Stimulated activated memory B cell treated with anti-CD40 and anti-IgM and Interleukin-4, amounts not matched to agents 10 μg/mL and 1 μg/mL and 100 μg/mL, for 72 hours (primary cell): ENCODE measurements at regions not wholly inside any gene's neighbourhood (a gene's known extent, or its start where the extent isn't known, plus 50 kb on each side); places are given as distances from the start of the nearest gene placed in this dataset.

Source experiments
- ATAC-seq: fragments of 150-1000 bp; cut with Tn5 transposase; 2 replicates; pipeline ENCODE4 v1.10.0; 2021
- H3K27ac Mint-ChIP-seq: one replicate; pipeline ENCODE4 v1.8.0; 2022; ENCODE audit warnings: mild to moderate bottlenecking, mixed read lengths
- H3K27me3 Mint-ChIP-seq: one replicate; pipeline ENCODE4 v1.8.0; 2022; ENCODE audit warnings: mixed read lengths
- H3K36me3 Mint-ChIP-seq: one replicate; pipeline ENCODE4 v1.8.0; 2022; ENCODE audit warnings: mixed read lengths
- H3K4me1 Mint-ChIP-seq: one replicate; pipeline ENCODE4 v1.8.0; 2022; ENCODE audit warnings: mixed read lengths
- H3K4me3 Mint-ChIP-seq: one replicate; pipeline ENCODE4 v1.8.0; 2022; ENCODE audit warnings: mild to moderate bottlenecking, moderate library complexity, mixed read lengths
- H3K9me3 Mint-ChIP-seq: one replicate; pipeline ENCODE4 v1.8.0; 2022; ENCODE audit warnings: mixed read lengths

GRCh38 chr12:124629117-124629516 is 61.7 kb upstream of the NCOR2 start:
- no peak for ATAC-seq
- no peaks in the 10 kb centered on the region for H3K36me3 Mint-ChIP-seq
- H3K4me1 Mint-ChIP-seq: peaks cover 13% of the 10 kb centered on the region
- H3K4me3 Mint-ChIP-seq: no peak overlapping the region
- no peak overlapping the region for H3K27ac Mint-ChIP-seq
- no peaks in the 10 kb centered on the region for H3K9me3 Mint-ChIP-seq
- H3K27me3 Mint-ChIP-seq: peaks cover 18% of the 10 kb centered on the region

- no peak overlapping the region for H3K4me3 Mint-ChIP-seq
Observed at GRCh38 chr12:124627956-124628355, 60.5 kb upstream of the NCOR2 start.

GRCh38 chr12:124626971-124627411 is 59.6 kb upstream of the NCOR2 start:
- no peaks in the 10 kb centered on the region for H3K4me1 Mint-ChIP-seq
- no peak overlapping the region for H3K27ac Mint-ChIP-seq
- ATAC-seq: no peak
- H3K4me3 Mint-ChIP-seq: no peak overlapping the region
- H3K9me3 Mint-ChIP-seq: peaks cover 3% of the 10 kb centered on the region
- H3K27me3 Mint-ChIP-seq: peaks cover 10% of the 10 kb centered on the region
- H3K36me3 Mint-ChIP-seq: no peaks in the 10 kb centered on the region

More at GRCh38 chr12:124627956-124628355, 60.5 kb upstream of the NCOR2 start:
- H3K36me3 Mint-ChIP-seq: no peaks in the 10 kb centered on the region
- H3K27ac Mint-ChIP-seq: no peak overlapping the region
- peaks cover 1% of the 10 kb centered on the region for H3K4me1 Mint-ChIP-seq
- no peak for ATAC-seq
- no peaks in the 10 kb centered on the region for H3K9me3 Mint-ChIP-seq
- H3K27me3 Mint-ChIP-seq: peaks cover 7% of the 10 kb centered on the region

- Mint-ChIP-seq H3K4me3 (no peak overlapping the region), H3K4me1 (no peaks in the 10 kb centered on the region), H3K9me3 (peaks cover 3% of the 10 kb centered on the region), H3K27me3 (peaks cover 10% of the 10 kb centered on the region), H3K27ac (no peak overlapping the region), H3K36me3 (no peaks in the 10 kb centered on the region)
- ATAC-seq: peak; percentile 18
Observed at GRCh38 chr12:124625867-124626675, 58.7 kb upstream of the NCOR2 start.

- Mint-ChIP-seq H3K36me3 (no peaks in the 10 kb centered on the region), H3K9me3 (peaks cover 3% of the 10 kb centered on the region), H3K4me1 (no peaks in the 10 kb centered on the region), H3K27ac (no peak overlapping the region), H3K4me3 (no peak overlapping the region), H3K27me3 (peaks cover 10% of the 10 kb centered on the region)
- no peak for ATAC-seq
Observed at GRCh38 chr12:124624823-124625222, 57.4 kb upstream of the NCOR2 start.

- no peaks in the 10 kb centered on the region for H3K4me1 Mint-ChIP-seq
- peaks cover 7% of the 10 kb centered on the region for H3K9me3 Mint-ChIP-seq
- H3K27me3 Mint-ChIP-seq: peaks cover 16% of the 10 kb centered on the region
- ATAC-seq: no peak
- no peak overlapping the region for H3K27ac Mint-ChIP-seq
- no peaks in the 10 kb centered on the region for H3K36me3 Mint-ChIP-seq
- no peak overlapping the region for H3K4me3 Mint-ChIP-seq
Observed at GRCh38 chr12:124623344-124624035, 56.1 kb upstream of the NCOR2 start.

- H3K27me3 Mint-ChIP-seq: peaks cover 21% of the 10 kb centered on the region
- H3K4me3 Mint-ChIP-seq: no peak overlapping the region
- H3K27ac Mint-ChIP-seq: no peak overlapping the region
- peaks cover 7% of the 10 kb centered on the region for H3K9me3 Mint-ChIP-seq
- H3K4me1 Mint-ChIP-seq: no peaks in the 10 kb centered on the region
- ATAC-seq: no peak
- H3K36me3 Mint-ChIP-seq: no peaks in the 10 kb centered on the region
Observed at GRCh38 chr12:124622764-124623163, 55.4 kb upstream of the NCOR2 start.

GRCh38 chr12:124622331-124622730 is 54.9 kb upstream of the NCOR2 start:
- Mint-ChIP-seq H3K36me3 (no peaks in the 10 kb centered on the region), H3K4me3 (no peak overlapping the region), H3K9me3 (peaks cover 7% of the 10 kb centered on the region), H3K27ac (no peak overlapping the region), H3K4me1 (peaks cover under 1% of the 10 kb centered on the region), H3K27me3 (peaks cover 21% of the 10 kb centered on the region)
- no peak for ATAC-seq

- peaks cover 21% of the 10 kb centered on the region for H3K27me3 Mint-ChIP-seq
- no peak for ATAC-seq
- H3K27ac Mint-ChIP-seq: no peak overlapping the region
- peaks cover 7% of the 10 kb centered on the region for H3K9me3 Mint-ChIP-seq
- no peaks in the 10 kb centered on the region for H3K36me3 Mint-ChIP-seq
- H3K4me1 Mint-ChIP-seq: peaks cover 9% of the 10 kb centered on the region
- H3K4me3 Mint-ChIP-seq: no peak overlapping the region
Observed at GRCh38 chr12:124621296-124621660, 53.9 kb upstream of the NCOR2 start.

GRCh38 chr12:124620606-124621295 is 53.3 kb upstream of the NCOR2 start:
- ATAC-seq: no peak
- no peaks in the 10 kb centered on the region for H3K36me3 Mint-ChIP-seq
- H3K4me1 Mint-ChIP-seq: peaks cover 9% of the 10 kb centered on the region
- H3K4me3 Mint-ChIP-seq: no peak overlapping the region
- no peak overlapping the region for H3K27ac Mint-ChIP-seq
- peaks cover 21% of the 10 kb centered on the region for H3K27me3 Mint-ChIP-seq
- peaks cover 7% of the 10 kb centered on the region for H3K9me3 Mint-ChIP-seq

- H3K4me1 Mint-ChIP-seq: peaks cover 9% of the 10 kb centered on the region
- peaks cover 10% of the 10 kb centered on the region for H3K9me3 Mint-ChIP-seq
- H3K27me3 Mint-ChIP-seq: peaks cover 21% of the 10 kb centered on the region
- H3K36me3 Mint-ChIP-seq: no peaks in the 10 kb centered on the region
- no peak for ATAC-seq
- H3K4me3 Mint-ChIP-seq: no peak overlapping the region
- H3K27ac Mint-ChIP-seq: no peak overlapping the region
Observed at GRCh38 chr12:124618291-124618902, 51.0 kb upstream of the NCOR2 start.

GRCh38 chr12:124617615-124618014 is 50.2 kb upstream of the NCOR2 start:
- Mint-ChIP-seq H3K9me3 (peaks cover 12% of the 10 kb centered on the region), H3K4me3 (no peak overlapping the region), H3K36me3 (no peaks in the 10 kb centered on the region), H3K4me1 (peaks cover 9% of the 10 kb centered on the region), H3K27me3 (peaks cover 17% of the 10 kb centered on the region), H3K27ac (no peak overlapping the region)
- ATAC-seq: no peak
